ENCODE measurements at regions not wholly inside any gene's neighbourhood (a gene's known extent, or its start where the extent isn't known, plus 50 kb on each side); places are given as distances from the start of the nearest gene placed in this dataset.
"Not testable (repeated sequence)": the region's sequence is repeated elsewhere in the genome, so short reads cannot be mapped to it uniquely, and the experiment has no call there.

DNA sequence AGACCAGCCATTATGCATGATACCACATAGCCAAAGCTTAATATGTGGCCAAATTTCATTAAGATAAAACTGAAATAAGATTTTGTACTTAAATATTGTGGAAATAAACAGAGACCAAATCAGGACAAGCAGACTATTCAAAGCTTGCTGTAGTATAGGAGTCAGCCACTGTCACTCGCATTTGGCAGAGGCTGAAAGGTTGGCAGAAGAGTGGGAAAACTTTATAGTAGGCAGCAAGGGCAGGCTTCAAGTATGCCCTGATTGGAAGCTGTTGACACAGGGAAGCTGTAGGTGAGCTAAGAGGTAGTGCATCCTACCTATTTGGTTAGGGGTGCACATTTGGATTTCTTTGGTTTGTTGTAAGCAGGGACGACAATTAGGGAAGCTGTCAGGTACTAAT lies 202.5 kb upstream of the PDZRN3 start:
- Mint-ChIP-seq H3K36me3 (ENCODE audit: unreplicated experiment) (no peaks in the 10 kb centered on the region), H3K9me3 (ENCODE audit: unreplicated experiment) (peaks cover 6% of the 10 kb centered on the region), H3K27me3 (ENCODE audit: unreplicated experiment) (no peaks in the 10 kb centered on the region), H3K27ac (ENCODE audit: unreplicated experiment) (peak overlapping the region; percentile 21), H3K4me1 (ENCODE audit: unreplicated experiment) (peaks cover 34% of the 10 kb centered on the region), H3K4me3 (ENCODE audit: unreplicated experiment) (no peak overlapping the region)
- no peak for DNase-seq (ENCODE audit: extremely low spot score, unreplicated experiment)
- TF ChIP-seq, protein P1, sequence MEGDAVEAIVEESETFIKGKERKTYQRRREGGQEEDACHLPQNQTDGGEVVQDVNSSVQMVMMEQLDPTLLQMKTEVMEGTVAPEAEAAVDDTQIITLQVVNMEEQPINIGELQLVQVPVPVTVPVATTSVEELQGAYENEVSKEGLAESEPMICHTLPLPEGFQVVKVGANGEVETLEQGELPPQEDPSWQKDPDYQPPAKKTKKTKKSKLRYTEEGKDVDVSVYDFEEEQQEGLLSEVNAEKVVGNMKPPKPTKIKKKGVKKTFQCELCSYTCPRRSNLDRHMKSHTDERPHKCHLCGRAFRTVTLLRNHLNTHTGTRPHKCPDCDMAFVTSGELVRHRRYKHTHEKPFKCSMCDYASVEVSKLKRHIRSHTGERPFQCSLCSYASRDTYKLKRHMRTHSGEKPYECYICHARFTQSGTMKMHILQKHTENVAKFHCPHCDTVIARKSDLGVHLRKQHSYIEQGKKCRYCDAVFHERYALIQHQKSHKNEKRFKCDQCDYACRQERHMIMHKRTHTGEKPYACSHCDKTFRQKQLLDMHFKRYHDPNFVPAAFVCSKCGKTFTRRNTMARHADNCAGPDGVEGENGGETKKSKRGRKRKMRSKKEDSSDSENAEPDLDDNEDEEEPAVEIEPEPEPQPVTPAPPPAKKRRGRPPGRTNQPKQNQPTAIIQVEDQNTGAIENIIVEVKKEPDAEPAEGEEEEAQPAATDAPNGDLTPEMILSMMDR (IDR thresholded peaks at IDR 0.05), result no peak

DNA sequence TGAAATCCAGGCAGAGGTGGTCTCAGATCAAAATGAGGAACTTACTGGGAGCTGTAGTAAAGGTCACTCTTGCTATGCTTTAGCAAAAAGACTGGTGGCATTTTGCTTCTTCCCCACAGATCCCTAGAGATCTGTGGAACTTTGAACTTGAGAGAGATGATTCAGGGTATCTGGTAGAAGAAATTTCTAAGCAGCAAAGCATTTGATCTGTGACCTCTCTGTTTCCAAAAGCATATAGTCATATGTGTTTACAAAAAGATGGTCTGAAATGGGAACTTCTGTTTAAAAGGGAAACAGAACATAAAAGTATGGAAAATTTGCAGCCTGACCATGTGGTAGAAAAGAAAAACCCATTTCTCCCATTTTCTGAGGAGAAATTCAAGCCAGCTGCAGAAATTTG lies 196.2 kb upstream of the PDZRN3 start:
- not testable (repeated sequence) for H3K27me3 Mint-ChIP-seq (ENCODE audit: unreplicated experiment); H3K9me3 Mint-ChIP-seq (ENCODE audit: unreplicated experiment); DNase-seq (ENCODE audit: extremely low spot score, unreplicated experiment); H3K4me3 Mint-ChIP-seq (ENCODE audit: unreplicated experiment); H3K36me3 Mint-ChIP-seq (ENCODE audit: unreplicated experiment)
- Mint-ChIP-seq H3K27ac (ENCODE audit: unreplicated experiment) (peak overlapping the region; percentile 63), H3K4me1 (ENCODE audit: unreplicated experiment) (peaks cover 30% of the 10 kb centered on the region)

GRCh38 chr3:73820431-73820830 lies 195.7 kb upstream of the PDZRN3 start:
- TF ChIP-seq, protein P1 (IDR thresholded peaks at IDR 0.05), result no peak
- Mint-ChIP-seq H3K4me3 (ENCODE audit: unreplicated experiment) (no peak overlapping the region), H3K36me3 (ENCODE audit: unreplicated experiment) (no peaks in the 10 kb centered on the region)

DNA sequence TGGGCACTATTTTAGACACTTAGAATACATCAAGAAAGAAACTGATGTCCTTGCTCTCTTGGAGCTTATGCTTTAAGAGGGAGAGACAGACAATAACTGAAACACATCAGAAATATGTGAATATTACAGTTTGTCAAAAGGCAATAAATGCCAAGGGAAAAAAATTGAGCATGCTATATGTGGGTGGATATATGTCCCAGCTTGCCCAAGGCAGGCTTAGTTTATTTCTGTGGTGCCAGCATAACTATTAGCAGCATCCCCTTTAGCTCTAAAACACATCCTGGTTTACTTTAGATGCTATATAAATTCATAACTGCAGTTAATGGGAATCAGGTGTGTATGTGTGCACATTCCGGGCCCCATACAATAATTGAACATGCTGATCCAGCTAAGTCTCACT lies 191.2 kb upstream of the PDZRN3 start:
- H3K36me3 Mint-ChIP-seq (ENCODE audit: unreplicated experiment), result no peaks in the 10 kb centered on the region
- H3K27ac Mint-ChIP-seq (ENCODE audit: unreplicated experiment), result no peak overlapping the region
- H3K9me3 Mint-ChIP-seq (ENCODE audit: unreplicated experiment), result peaks cover 3% of the 10 kb centered on the region
- H3K4me1 Mint-ChIP-seq (ENCODE audit: unreplicated experiment), result peaks cover 23% of the 10 kb centered on the region
- TF ChIP-seq, protein P1 (IDR thresholded peaks at IDR 0.05), result no peak
- no peak overlapping the region for H3K4me3 Mint-ChIP-seq (ENCODE audit: unreplicated experiment)
- H3K27me3 Mint-ChIP-seq (ENCODE audit: unreplicated experiment), result no peaks in the 10 kb centered on the region
- DNase-seq (ENCODE audit: extremely low spot score, unreplicated experiment), result no peak

More at GRCh38 chr3:73820431-73820830, 195.7 kb upstream of the PDZRN3 start:
- DNase-seq (ENCODE audit: extremely low spot score, unreplicated experiment), result no peak
- Mint-ChIP-seq H3K4me1 (ENCODE audit: unreplicated experiment) (peaks cover 27% of the 10 kb centered on the region), H3K9me3 (ENCODE audit: unreplicated experiment) (peaks cover 4% of the 10 kb centered on the region), H3K27me3 (ENCODE audit: unreplicated experiment) (no peaks in the 10 kb centered on the region), H3K27ac (ENCODE audit: unreplicated experiment) (peak overlapping the region; percentile 63)

GRCh38 chr3:73813692-73814292 lies 189.1 kb upstream of the PDZRN3 start:
- peaks cover 3% of the 10 kb centered on the region for H3K9me3 Mint-ChIP-seq (ENCODE audit: unreplicated experiment)
- H3K4me3 Mint-ChIP-seq (ENCODE audit: unreplicated experiment), result no peak overlapping the region
- DNase-seq (ENCODE audit: extremely low spot score, unreplicated experiment), result no peak
- H3K4me1 Mint-ChIP-seq (ENCODE audit: unreplicated experiment), result peaks cover 15% of the 10 kb centered on the region
- no peaks in the 10 kb centered on the region for H3K36me3 Mint-ChIP-seq (ENCODE audit: unreplicated experiment)
- peak overlapping the region; percentile 68 for H3K27ac Mint-ChIP-seq (ENCODE audit: unreplicated experiment)
- H3K27me3 Mint-ChIP-seq (ENCODE audit: unreplicated experiment), result no peaks in the 10 kb centered on the region
- TF ChIP-seq, protein P1 (IDR thresholded peaks at IDR 0.05), result no peak

Data from osteocyte (in vitro differentiated cells).